ENCODE measurements at regions not wholly inside any gene's neighbourhood (a gene's known extent, or its start where the extent isn't known, plus 50 kb on each side); places are given as distances from the start of the nearest gene placed in this dataset.

GRCh38 chr2:215826376-215826775 lies 187.0 kb downstream of the MREG start:
- TF ChIP-seq CTCF (IDR thresholded peaks at IDR 0.05 in 2 of 3, conservative IDR thresholded peaks at IDR 0.05 in 1 of 3; ENCODE audit: insufficient read depth in 2 of 3, low read depth in 1 of 3, low read length in 3 of 3): no peak
- TF ChIP-seq USF2 (CRISPR knock-in tag; IDR thresholded peaks at IDR 0.05): no peak
- no peak for TF ChIP-seq SP1 (CRISPR knock-in tag; IDR thresholded peaks at IDR 0.05)
- TF ChIP-seq BHLHE40 (IDR thresholded peaks at IDR 0.05; ENCODE audit: low read length): no peak
- TF ChIP-seq REST (IDR thresholded peaks at IDR 0.05; ENCODE audit: borderline replicate concordance): no peak
- TF ChIP-seq REST (CRISPR knock-in tag; IDR thresholded peaks at IDR 0.05; ENCODE audit: low read depth): no peak
- TF ChIP-seq POLR2AphosphoS5 (IDR thresholded peaks at IDR 0.05; ENCODE audit: control insufficient read depth, insufficient read depth, low read depth, low read length): no peak
- TF ChIP-seq POLR2A (conservative IDR thresholded peaks at IDR 0.05): no peak
